Muscle layer of colon (tissue), 2 donors: ENCODE measurements at regions not wholly inside any gene's neighbourhood (a gene's known extent, or its start where the extent isn't known, plus 50 kb on each side); places are given as distances from the start of the nearest gene placed in this dataset.
"Not testable (repeated sequence)": the region's sequence is repeated elsewhere in the genome, so short reads cannot be mapped to it uniquely, and the experiment has no call there.

Source experiments
- H3K27ac ChIP-seq: one replicate; pipeline ENCODE4 v1.7.0; 2013; ENCODE audit warnings: low read depth, mild to moderate bottlenecking, low read length, moderate library complexity
- H3K27me3 ChIP-seq, 2 donors: one replicate each; pipeline ENCODE4 v1.7.0; 2013; ENCODE audit warnings: low read length in 2 of 2, mild to moderate bottlenecking in 2 of 2; ENCODE audit not compliant: insufficient read depth in 2 of 2, control insufficient read depth in 1 of 2
- H3K36me3 ChIP-seq: one replicate; pipeline ENCODE4 v1.7.0; 2013; ENCODE audit warnings: mild to moderate bottlenecking, low read length; ENCODE audit not compliant: insufficient read depth
- H3K4me1 ChIP-seq: one replicate; pipeline ENCODE4 v1.7.0; 2013; ENCODE audit warnings: mild to moderate bottlenecking, low read length; ENCODE audit not compliant: insufficient read depth
- H3K4me3 ChIP-seq, 2 donors: one replicate each; pipeline ENCODE4 v1.7.0; 2013; ENCODE audit warnings: low read length in 2 of 2, low read depth in 1 of 2, mild to moderate bottlenecking in 1 of 2, moderate library complexity in 1 of 2
- H3K9ac ChIP-seq: one replicate; pipeline ENCODE4 v1.7.0; 2013; ENCODE audit warnings: low read length
- H3K9me3 ChIP-seq: one replicate; pipeline ENCODE4 v1.7.0; 2013; ENCODE audit warnings: mild to moderate bottlenecking, low read length
- donor health status: abdominal sarcoma.
- donor health status: Adenocarcinoma of cecum.

DNA sequence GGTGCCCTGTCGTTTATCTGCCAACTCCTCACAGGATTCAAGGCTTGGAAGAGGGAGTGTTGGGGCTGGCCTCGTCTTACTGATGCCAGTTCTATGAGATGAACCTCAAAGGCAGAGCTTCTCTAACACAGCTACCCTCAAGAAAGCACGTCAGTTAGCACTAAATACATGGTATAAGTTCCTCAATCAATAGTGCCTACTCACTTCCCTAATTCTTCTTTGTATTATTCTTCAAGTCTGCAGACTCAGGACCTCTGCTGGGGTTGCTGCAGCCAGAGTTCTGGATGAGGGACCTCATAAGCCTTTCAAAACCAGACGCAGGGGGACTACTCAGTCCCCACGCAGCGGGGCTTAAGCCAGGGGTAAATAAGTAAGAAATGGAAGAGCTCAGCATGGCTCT is 118.3 kb downstream of the VPREB1 start:
- Histone ChIP-seq H3K4me1 (no peaks in the 10 kb centered on the region), H3K9me3 (no peaks in the 10 kb centered on the region), H3K36me3 (no peaks in the 10 kb centered on the region), H3K4me3 (no peak overlapping the region), H3K9ac (no peak overlapping the region), H3K27me3 (peaks cover 0 to 7% of the 10 kb centered on the region in 2 donors), H3K27ac (no peak overlapping the region)

DNA sequence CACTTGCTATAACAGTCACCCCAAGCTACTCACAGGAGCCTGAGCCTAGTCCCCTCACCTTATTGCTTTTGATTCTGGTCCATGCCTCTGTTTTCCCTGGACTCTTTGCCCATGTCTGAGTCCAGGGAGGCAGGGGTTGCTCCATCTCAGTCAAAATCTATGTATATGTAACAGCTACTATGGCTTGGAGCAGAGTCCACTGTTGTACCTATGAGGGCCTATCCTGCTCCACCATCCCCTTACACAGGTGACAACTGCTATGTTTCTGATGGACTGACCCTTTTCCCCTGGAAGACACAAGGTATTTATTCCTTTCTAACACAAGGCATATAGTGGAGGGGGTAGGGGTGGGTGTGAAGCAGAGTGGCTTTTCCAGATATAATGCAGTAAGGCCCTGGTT is 119.6 kb downstream of the VPREB1 start:
- Histone ChIP-seq H3K27me3 (peaks cover 0 to 7% of the 10 kb centered on the region in 2 donors), H3K4me1 (no peaks in the 10 kb centered on the region), H3K36me3 (no peaks in the 10 kb centered on the region), H3K9me3 (no peaks in the 10 kb centered on the region), H3K27ac (no peak overlapping the region), H3K9ac (no peak overlapping the region), H3K4me3 (no peak overlapping the region)

DNA sequence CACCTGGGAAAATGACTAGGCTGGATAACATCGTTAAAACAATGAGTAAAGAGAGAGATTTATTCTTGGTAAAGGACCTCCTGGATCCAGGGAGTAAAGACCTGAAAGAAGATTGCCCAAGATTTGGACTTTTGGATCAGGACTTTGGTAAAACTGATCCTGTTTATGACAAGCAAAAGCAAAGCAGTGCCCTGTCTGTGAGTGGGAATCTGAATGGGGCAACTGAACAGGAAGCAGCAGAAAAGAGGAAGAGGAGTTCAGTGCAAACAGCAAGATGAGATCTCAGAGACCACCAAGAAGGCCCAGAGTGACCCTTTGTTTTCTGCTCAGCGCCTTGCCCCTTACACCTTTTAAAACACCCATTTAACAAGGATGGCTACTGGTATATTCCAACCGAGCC is 122.0 kb downstream of the VPREB1 start:
- Histone ChIP-seq H3K9ac (no peak overlapping the region), H3K4me3 (no peak overlapping the region), H3K4me1 (no peaks in the 10 kb centered on the region), H3K9me3 (no peaks in the 10 kb centered on the region), H3K27me3 (peaks cover 0 to 7% of the 10 kb centered on the region in 2 donors), H3K36me3 (no peaks in the 10 kb centered on the region), H3K27ac (no peak overlapping the region)

DNA sequence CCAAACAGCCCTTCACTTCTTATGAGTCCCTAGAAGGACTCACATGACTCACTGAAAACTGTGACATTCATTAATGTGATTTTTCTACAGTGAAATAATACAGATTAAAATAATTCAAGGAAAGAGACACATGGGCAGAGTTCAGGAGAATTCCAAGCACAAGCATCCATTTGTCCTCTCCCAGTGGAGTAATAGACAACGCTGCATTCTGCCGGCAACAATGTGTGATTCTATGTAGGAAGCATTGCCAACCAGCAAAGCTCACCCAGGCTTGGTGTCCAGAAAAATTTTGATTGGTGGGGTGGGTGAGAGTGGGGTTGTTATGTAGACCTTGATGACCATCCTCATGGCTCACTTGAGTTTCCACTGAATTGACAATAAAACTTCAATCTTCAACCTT is 123.9 kb downstream of the VPREB1 start:
- no peaks in the 10 kb centered on the region for H3K36me3 ChIP-seq
- H3K9me3 ChIP-seq = no peaks in the 10 kb centered on the region
- H3K4me3 ChIP-seq = no peak overlapping the region
- no peak overlapping the region for H3K9ac ChIP-seq
- no peak overlapping the region for H3K27ac ChIP-seq
- no peaks in the 10 kb centered on the region for H3K27me3 ChIP-seq
- no peaks in the 10 kb centered on the region for H3K4me1 ChIP-seq

DNA sequence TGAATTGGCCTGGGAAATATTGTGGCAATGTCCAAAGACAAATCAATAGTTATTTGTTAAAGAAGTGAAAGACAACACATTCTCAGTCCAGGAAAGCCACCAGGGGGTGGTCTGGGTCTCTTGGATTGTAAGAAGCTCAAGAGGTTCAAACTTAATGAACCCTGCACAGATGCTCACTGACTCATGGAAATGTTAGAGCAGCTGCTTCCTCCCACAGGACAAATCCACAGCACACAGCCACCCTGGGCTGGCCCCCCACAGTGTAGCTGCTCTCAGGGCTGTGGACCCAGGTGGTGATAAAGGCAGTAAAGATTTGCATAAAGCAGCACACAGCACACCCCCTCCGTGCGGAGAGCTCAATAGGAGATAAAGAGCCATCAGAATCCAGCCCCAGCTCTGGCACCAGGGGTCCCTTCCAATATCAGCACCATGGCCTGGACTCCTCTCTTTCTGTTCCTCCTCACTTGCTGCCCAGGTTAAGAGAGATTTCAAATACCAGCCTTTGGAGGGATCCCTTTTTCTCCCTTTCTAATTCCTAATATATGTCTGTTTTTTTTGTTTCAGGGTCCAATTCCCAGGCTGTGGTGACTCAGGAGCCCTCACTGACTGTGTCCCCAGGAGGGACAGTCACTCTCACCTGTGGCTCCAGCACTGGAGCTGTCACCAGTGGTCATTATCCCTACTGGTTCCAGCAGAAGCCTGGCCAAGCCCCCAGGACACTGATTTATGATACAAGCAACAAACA is 124.8 kb downstream of the VPREB1 start:
- not testable (repeated sequence) for H3K36me3 ChIP-seq, H3K9ac ChIP-seq, H3K4me3 ChIP-seq, H3K9me3 ChIP-seq, H3K27me3 ChIP-seq, H3K27ac ChIP-seq, H3K4me1 ChIP-seq

DNA sequence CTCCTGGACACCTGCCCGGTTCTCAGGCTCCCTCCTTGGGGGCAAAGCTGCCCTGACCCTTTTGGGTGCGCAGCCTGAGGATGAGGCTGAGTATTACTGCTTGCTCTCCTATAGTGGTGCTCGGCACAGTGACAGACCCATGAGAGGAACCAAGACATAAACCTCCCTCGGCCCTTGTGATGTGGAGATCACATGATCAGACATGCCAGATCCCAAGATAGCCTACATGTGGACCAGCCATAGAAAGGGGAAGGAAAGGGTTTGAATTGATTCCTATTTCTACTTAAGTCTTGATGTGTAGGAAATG is 125.3 kb downstream of the VPREB1 start:
- no peaks in the 10 kb centered on the region for H3K4me1 ChIP-seq
- H3K27ac ChIP-seq = no peak overlapping the region
- no peaks in the 10 kb centered on the region for H3K36me3 ChIP-seq
- no peak overlapping the region for H3K9ac ChIP-seq
- H3K4me3 ChIP-seq = no peak overlapping the region
- H3K27me3 ChIP-seq = no peaks in the 10 kb centered on the region
- no peaks in the 10 kb centered on the region for H3K9me3 ChIP-seq

DNA sequence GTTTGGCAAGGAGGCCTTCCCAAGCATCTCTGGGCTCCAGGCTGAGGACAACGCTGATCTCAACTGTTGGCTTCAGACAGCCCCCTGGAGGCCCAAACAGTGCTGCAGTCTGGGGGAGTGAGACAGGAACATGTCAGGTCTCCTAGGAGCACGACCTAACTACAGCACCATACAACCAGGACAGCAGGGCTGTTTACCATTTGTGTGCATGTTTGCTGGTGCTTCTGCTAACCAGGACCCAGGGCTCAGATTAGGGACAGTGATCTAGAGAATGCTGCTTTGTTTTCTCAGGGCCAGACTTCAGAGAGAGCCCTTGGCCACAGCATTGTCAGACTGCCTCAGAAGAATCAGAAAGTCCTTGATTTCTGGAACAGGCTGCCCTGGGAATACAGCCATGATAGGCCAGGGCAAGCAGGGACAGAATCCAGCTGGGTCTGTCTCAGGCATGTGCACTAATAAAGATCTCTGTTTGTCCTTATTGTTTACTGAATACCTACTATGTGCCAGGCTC is 126.5 kb downstream of the VPREB1 start:
- H3K36me3 ChIP-seq = no peaks in the 10 kb centered on the region
- H3K4me1 ChIP-seq = no peaks in the 10 kb centered on the region
- no peak overlapping the region for H3K4me3 ChIP-seq
- H3K27ac ChIP-seq = no peak overlapping the region
- peaks cover 0 to 4% of the 10 kb centered on the region in 2 donors for H3K27me3 ChIP-seq
- no peaks in the 10 kb centered on the region for H3K9me3 ChIP-seq
- no peak overlapping the region for H3K9ac ChIP-seq

DNA sequence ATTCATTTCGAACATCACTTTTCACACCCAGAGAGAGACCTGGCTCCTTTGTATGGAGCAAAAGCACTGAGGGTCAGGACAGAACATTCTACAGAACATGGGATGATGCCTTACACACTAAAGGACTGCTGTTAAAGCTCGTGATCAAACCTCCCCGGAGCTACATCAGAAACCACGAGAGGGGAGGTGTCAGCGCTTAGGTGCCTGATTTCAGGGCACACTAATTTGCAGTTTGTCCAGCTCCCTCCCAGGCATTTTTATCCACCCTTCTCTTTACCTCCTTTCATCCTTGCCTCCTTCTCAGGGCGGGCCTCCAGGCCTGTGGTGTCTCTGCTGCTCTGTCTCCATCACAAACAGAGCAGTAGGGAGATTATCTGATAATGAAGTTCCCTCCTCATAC is 127.5 kb downstream of the VPREB1 start:
- no peak overlapping the region for H3K4me3 ChIP-seq
- H3K4me1 ChIP-seq = no peaks in the 10 kb centered on the region
- no peaks in the 10 kb centered on the region for H3K9me3 ChIP-seq
- H3K27ac ChIP-seq = no peak overlapping the region
- H3K36me3 ChIP-seq = no peaks in the 10 kb centered on the region
- H3K27me3 ChIP-seq = peaks cover 0 to 4% of the 10 kb centered on the region in 2 donors
- H3K9ac ChIP-seq = no peak overlapping the region

DNA sequence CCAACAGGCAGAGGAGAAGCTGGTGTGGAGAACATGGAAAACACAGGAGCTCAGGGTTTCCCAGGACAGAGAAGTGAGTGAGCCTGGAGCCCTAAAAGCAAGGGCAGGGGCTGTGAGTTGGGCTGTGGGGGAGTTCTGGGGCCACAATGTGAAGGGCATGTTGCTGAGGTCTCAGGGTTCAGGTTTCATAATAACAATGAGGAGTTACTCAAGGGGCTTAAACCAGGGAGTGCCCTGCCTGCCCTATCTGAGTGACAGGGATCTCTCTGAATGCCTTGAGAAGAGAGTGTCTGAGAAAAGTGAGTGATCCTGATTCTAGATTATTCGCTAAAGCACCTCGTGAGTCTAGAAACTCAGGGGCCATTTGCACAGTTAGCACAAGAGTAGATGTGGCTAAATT is 129.6 kb downstream of the VPREB1 start:
- Histone ChIP-seq H3K27ac (no peak overlapping the region), H3K9me3 (no peaks in the 10 kb centered on the region), H3K9ac (no peak overlapping the region), H3K4me3 (no peak overlapping the region), H3K36me3 (no peaks in the 10 kb centered on the region), H3K27me3 (peaks cover 0 to 4% of the 10 kb centered on the region in 2 donors), H3K4me1 (no peaks in the 10 kb centered on the region)

DNA sequence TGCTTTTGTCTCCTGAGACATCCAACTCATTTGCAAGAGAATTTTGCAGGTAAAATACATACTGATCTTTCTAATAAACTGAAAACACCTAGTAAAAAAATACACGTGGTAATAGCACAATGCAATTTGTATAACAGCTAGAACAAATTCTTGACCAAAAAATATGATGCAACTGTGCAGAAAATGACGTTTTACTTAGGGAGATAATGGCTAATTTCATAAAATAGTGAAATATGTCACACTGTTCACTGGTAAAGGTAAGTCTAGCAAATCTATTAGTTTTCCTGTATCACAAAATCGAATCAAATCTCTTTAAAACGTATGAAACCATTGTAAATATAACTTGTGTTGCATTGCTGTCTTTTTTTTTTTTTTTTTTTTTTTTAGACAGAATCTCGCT is 130.0 kb downstream of the VPREB1 start:
- no peak overlapping the region for H3K9ac ChIP-seq
- H3K4me3 ChIP-seq = no peak overlapping the region
- H3K27me3 ChIP-seq = peaks cover 0 to 4% of the 10 kb centered on the region in 2 donors
- no peaks in the 10 kb centered on the region for H3K9me3 ChIP-seq
- no peaks in the 10 kb centered on the region for H3K36me3 ChIP-seq
- no peaks in the 10 kb centered on the region for H3K4me1 ChIP-seq
- H3K27ac ChIP-seq = no peak overlapping the region

DNA sequence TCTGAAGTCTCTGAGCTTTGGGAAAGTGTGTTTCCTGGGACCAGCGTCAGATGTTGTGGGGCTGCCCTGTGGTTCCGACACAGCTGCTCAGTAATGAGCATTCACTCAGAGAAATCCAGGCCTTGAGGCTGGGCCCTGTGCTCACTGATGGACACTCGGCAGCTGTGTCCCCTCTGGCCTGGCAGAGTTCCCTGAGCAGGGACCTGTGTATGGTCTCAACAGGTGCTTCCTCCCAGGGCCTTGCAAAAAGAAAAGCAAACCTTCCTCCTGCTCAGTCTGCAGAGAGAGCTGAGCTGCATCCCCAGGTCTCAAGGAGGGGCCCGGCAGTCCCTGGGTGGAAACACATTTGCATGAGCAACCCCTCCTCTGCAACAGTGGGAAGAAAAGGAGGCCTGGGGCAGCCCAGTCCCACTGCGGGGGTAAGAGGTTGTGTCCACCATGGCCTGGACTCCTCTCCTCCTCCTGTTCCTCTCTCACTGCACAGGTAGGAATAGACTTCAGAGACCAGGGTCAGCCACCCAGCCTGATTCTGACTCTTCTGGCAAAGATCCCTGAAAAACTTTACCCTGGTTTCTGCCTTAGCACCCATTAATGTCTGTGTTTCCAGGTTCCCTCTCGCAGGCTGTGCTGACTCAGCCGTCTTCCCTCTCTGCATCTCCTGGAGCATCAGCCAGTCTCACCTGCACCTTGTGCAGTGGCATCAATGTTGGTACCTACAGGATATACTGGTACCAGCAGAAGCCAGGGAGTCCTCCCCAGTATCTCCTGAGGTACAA is 131.2 kb downstream of the VPREB1 start:
- Histone ChIP-seq H3K27ac (no peak overlapping the region), H3K4me3 (no peak overlapping the region), H3K36me3 (no peaks in the 10 kb centered on the region), H3K9me3 (no peaks in the 10 kb centered on the region), H3K4me1 (no peaks in the 10 kb centered on the region), H3K27me3 (peaks cover 0 to 4% of the 10 kb centered on the region in 2 donors), H3K9ac (no peak overlapping the region)

DNA sequence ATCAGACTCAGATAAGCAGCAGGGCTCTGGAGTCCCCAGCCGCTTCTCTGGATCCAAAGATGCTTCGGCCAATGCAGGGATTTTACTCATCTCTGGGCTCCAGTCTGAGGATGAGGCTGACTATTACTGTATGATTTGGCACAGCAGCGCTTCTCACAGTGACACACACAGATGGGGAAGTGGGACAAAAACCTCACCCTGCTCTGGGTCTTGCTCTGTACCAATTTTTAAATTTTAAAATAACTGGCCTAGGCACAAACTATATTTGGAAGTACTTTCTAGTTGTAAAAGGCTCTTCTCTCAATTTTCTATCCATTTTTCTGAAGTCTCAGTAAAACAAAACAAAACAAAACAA is 131.7 kb downstream of the VPREB1 start:
- H3K27ac ChIP-seq = no peak overlapping the region
- no peaks in the 10 kb centered on the region for H3K9me3 ChIP-seq
- no peak overlapping the region for H3K4me3 ChIP-seq
- peaks cover 0 to 4% of the 10 kb centered on the region in 2 donors for H3K27me3 ChIP-seq
- H3K4me1 ChIP-seq = no peaks in the 10 kb centered on the region
- H3K9ac ChIP-seq = no peak overlapping the region
- H3K36me3 ChIP-seq = no peaks in the 10 kb centered on the region
